ENCODE measurements at regions not wholly inside any gene's neighbourhood (a gene's known extent, or its start where the extent isn't known, plus 50 kb on each side); places are given as distances from the start of the nearest gene placed in this dataset.
A peak's percentile ranks its signal among the peaks of the same experiment; 100 is the strongest.
"Not testable (repeated sequence)": the region's sequence is repeated elsewhere in the genome, so short reads cannot be mapped to it uniquely, and the experiment has no call there.

- Mint-ChIP-seq H3K27me3 (no peaks in the 10 kb centered on the region), H3K4me3 (no peak overlapping the region), H3K9me3 (no peaks in the 10 kb centered on the region), H3K27ac (no peak overlapping the region), H3K36me3 (no peaks in the 10 kb centered on the region), H3K4me1 (ENCODE audit: unreplicated experiment) (peaks cover 19% of the 10 kb centered on the region)
- DNase-seq (ENCODE audit: extremely low spot score, unreplicated experiment), result no peak
- no peak for TF ChIP-seq CTCF (conservative IDR thresholded peaks at IDR 0.05)
Measured at GRCh38 chr12:89064151-89064550, 288.1 kb downstream of the DUSP6 start.

GRCh38 chr12:89062996-89063395 is 289.3 kb downstream of the DUSP6 start:
- Mint-ChIP-seq H3K36me3 (no peaks in the 10 kb centered on the region), H3K4me1 (ENCODE audit: unreplicated experiment) (peaks cover 27% of the 10 kb centered on the region), H3K27ac (no peak overlapping the region), H3K27me3 (no peaks in the 10 kb centered on the region), H3K4me3 (no peak overlapping the region), H3K9me3 (no peaks in the 10 kb centered on the region)
- TF ChIP-seq CTCF (conservative IDR thresholded peaks at IDR 0.05), result no peak
- no peak for DNase-seq (ENCODE audit: extremely low spot score, unreplicated experiment)

- Mint-ChIP-seq H3K9me3 (no peaks in the 10 kb centered on the region), H3K4me3 (no peak overlapping the region), H3K36me3 (no peaks in the 10 kb centered on the region), H3K27ac (no peak overlapping the region), H3K27me3 (no peaks in the 10 kb centered on the region), H3K4me1 (ENCODE audit: unreplicated experiment) (peaks cover 27% of the 10 kb centered on the region)
- no peak for DNase-seq (ENCODE audit: extremely low spot score, unreplicated experiment)
- no peak for TF ChIP-seq CTCF (conservative IDR thresholded peaks at IDR 0.05)
Measured at GRCh38 chr12:89059721-89060541, 292.4 kb downstream of the DUSP6 start.

GRCh38 chr12:89059056-89059455 is 293.2 kb downstream of the DUSP6 start:
- DNase-seq (ENCODE audit: extremely low spot score, unreplicated experiment), result no peak
- Mint-ChIP-seq H3K36me3 (no peaks in the 10 kb centered on the region), H3K4me1 (ENCODE audit: unreplicated experiment) (peaks cover 27% of the 10 kb centered on the region), H3K27ac (no peak overlapping the region), H3K27me3 (no peaks in the 10 kb centered on the region), H3K9me3 (no peaks in the 10 kb centered on the region), H3K4me3 (no peak overlapping the region)
- TF ChIP-seq CTCF (conservative IDR thresholded peaks at IDR 0.05), result no peak

GRCh38 chr12:89058402-89058801 is 293.9 kb downstream of the DUSP6 start:
- no peak for TF ChIP-seq CTCF (conservative IDR thresholded peaks at IDR 0.05)
- H3K4me1 Mint-ChIP-seq (ENCODE audit: unreplicated experiment), result peaks cover 27% of the 10 kb centered on the region
- H3K4me3 Mint-ChIP-seq, result no peak overlapping the region

GRCh38 chr12:89053817-89054216 is 298.5 kb downstream of the DUSP6 start:
- H3K4me1 Mint-ChIP-seq (ENCODE audit: unreplicated experiment); H3K36me3 Mint-ChIP-seq; H3K27me3 Mint-ChIP-seq; H3K9me3 Mint-ChIP-seq; H3K4me3 Mint-ChIP-seq; H3K27ac Mint-ChIP-seq; DNase-seq (ENCODE audit: extremely low spot score, unreplicated experiment): not testable (repeated sequence)

More at GRCh38 chr12:89058402-89058801, 293.9 kb downstream of the DUSP6 start:
- peak overlapping the region; percentile 32 for H3K27ac Mint-ChIP-seq
- no peaks in the 10 kb centered on the region for H3K9me3 Mint-ChIP-seq
- H3K36me3 Mint-ChIP-seq, result no peaks in the 10 kb centered on the region
- DNase-seq (ENCODE audit: extremely low spot score, unreplicated experiment), result no peak
- H3K27me3 Mint-ChIP-seq, result no peaks in the 10 kb centered on the region
